OCI-LY3 (cell line): ENCODE measurements at regions not wholly inside any gene's neighbourhood (a gene's known extent, or its start where the extent isn't known, plus 50 kb on each side); places are given as distances from the start of the nearest gene placed in this dataset.

ENCODE experiments used
- H2AFZ ChIP-seq: fragments of 200-600, 300-600 bp; shearing (Covaris generic); 2 replicates; pipeline ENCODE4 v1.6.0; 2014; ENCODE audit warnings: antibody characterized with exemption, low read depth, low read length
- H3K27ac ChIP-seq: fragments of 200-600, 300-600 bp; sonication (generic); 2 replicates; pipeline ENCODE4 v1.5.1; 2014; ENCODE audit warnings: mild to moderate bottlenecking, low read length, moderate library complexity, mixed read lengths
- H3K27me3 ChIP-seq: fragments of 200-600, 300-600 bp; sonication (generic); 2 replicates; pipeline ENCODE4 v1.6.1; 2014; ENCODE audit warnings: low read depth, low read length, mixed read lengths
- H3K36me3 ChIP-seq: fragments of 200-600, 300-600 bp; sonication (generic); replicated peaks from 2 replicates; pipeline ENCODE3; 2014; ENCODE audit warnings: low read depth, low read length, mixed read lengths
- H3K4me1 ChIP-seq: fragments of 300-600, 200-600 bp; sonication (generic); 2 replicates; pipeline ENCODE4 v1.6.1; 2014; ENCODE audit warnings: low read length, mixed read lengths
- H3K4me2 ChIP-seq: fragments of 200-600, 300-600 bp; sonication (generic); 2 replicates; pipeline ENCODE4 v1.6.1; 2014; ENCODE audit warnings: low read length, mixed read lengths
- H3K4me3 ChIP-seq: fragments of 300-600, 200-600 bp; sonication (generic); 2 replicates; pipeline ENCODE4 v1.5.1; 2014; ENCODE audit warnings: antibody characterized with exemption, mild to moderate bottlenecking, low read length, moderate library complexity
- H3K79me2 ChIP-seq: fragments of 300-600, 200-600 bp; shearing (Covaris generic); 2 replicates; pipeline ENCODE4 v1.6.1; 2014; ENCODE audit warnings: mild to moderate bottlenecking, low read length, mixed read lengths
- H3K9ac ChIP-seq: fragments of 300-600, 200-600 bp; shearing (Covaris generic); 2 replicates; pipeline ENCODE4 v1.6.0; 2014; ENCODE audit warnings: mild to moderate bottlenecking, low read length, moderate library complexity
- H3K9me3 ChIP-seq: fragments of 200-600, 300-600 bp; shearing (Covaris generic); 2 replicates; pipeline ENCODE4 v1.6.1; 2014; ENCODE audit warnings: low read length, mixed read lengths; ENCODE audit not compliant: insufficient read depth
- H4K20me1 ChIP-seq: fragments of 200-600, 300-600 bp; sonication (generic); 2 replicates; pipeline ENCODE4 v1.6.1; 2016; ENCODE audit warnings: low read length, mixed read lengths; ENCODE audit not compliant: insufficient read depth
- EZH2phosphoT487 ChIP-seq: fragments of 200-600 bp; shearing (Covaris generic); IDR thresholded peaks from 2 replicates; pipeline ENCODE4 v1.6.1; 2018; ENCODE audit warnings: antibody characterized with exemption, mixed run types, low read depth
- TF ChIP-seq, protein P1 (sequence below): fragments of 200-600, 300-600 bp; sonication (generic); IDR thresholded peaks from 2 replicates; pipeline ENCODE4 v1.5.1; 2014; ENCODE audit warnings: antibody characterized with exemption, low read length, low read depth

DNA sequence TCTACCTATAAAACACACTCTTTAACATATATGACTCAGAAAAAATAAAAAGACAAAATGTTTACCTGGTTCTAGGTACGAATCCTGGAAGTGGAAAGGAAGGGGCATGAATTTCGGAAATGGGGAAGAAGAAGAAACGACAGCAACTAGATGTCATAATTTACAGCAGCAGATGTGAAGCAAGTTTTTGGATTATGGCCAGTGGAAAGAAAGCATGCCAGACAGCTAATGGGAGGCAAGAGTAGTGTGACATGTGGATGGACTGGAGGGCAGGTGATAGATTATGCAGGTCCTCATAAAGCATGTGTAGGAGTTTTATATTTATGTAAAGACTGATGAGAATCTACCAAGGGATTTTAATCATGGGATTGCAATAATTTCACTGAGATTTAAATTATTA is 279.0 kb upstream of the TACR3 start:
- Histone ChIP-seq H3K27ac (no peak overlapping the region), H3K4me1 (no peaks in the 10 kb centered on the region), H3K9me3 (no peaks in the 10 kb centered on the region), H3K4me2 (no peak overlapping the region), H2AFZ (no peak overlapping the region), H3K36me3 (no peaks in the 10 kb centered on the region), H3K4me3 (no peak overlapping the region), H4K20me1 (no peaks in the 10 kb centered on the region), H3K79me2 (no peaks in the 10 kb centered on the region), H3K27me3 (no peaks in the 10 kb centered on the region), H3K9ac (no peak overlapping the region)
- TF ChIP-seq EZH2phosphoT487: no peak
- TF ChIP-seq, protein P1, sequence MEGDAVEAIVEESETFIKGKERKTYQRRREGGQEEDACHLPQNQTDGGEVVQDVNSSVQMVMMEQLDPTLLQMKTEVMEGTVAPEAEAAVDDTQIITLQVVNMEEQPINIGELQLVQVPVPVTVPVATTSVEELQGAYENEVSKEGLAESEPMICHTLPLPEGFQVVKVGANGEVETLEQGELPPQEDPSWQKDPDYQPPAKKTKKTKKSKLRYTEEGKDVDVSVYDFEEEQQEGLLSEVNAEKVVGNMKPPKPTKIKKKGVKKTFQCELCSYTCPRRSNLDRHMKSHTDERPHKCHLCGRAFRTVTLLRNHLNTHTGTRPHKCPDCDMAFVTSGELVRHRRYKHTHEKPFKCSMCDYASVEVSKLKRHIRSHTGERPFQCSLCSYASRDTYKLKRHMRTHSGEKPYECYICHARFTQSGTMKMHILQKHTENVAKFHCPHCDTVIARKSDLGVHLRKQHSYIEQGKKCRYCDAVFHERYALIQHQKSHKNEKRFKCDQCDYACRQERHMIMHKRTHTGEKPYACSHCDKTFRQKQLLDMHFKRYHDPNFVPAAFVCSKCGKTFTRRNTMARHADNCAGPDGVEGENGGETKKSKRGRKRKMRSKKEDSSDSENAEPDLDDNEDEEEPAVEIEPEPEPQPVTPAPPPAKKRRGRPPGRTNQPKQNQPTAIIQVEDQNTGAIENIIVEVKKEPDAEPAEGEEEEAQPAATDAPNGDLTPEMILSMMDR: no peak

DNA sequence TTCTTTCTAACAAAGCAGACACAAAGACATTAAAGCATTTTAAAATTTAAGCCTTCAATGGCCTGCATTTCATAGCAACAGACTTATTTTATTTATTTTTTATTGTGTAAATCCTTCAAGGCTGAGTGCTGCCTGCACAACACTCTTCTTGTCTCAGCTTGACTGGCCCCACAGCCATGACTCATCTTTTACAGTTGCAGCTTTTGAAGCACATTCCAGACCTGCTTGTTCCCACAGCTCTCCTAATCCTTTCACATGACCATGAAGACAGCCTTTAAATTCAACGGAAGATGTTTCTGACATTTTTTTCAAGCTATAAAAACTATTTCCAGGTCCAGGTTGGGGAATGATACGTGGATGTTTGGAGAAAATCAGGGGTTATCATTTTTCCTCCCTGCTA is 276.9 kb upstream of the TACR3 start:
- Histone ChIP-seq H3K9ac (no peak overlapping the region), H3K27ac (no peak overlapping the region), H2AFZ (peak overlapping the region; percentile 47; the same call in 1 of the 2 replicates), H3K36me3 (no peaks in the 10 kb centered on the region), H3K9me3 (no peaks in the 10 kb centered on the region), H3K4me3 (no peak overlapping the region), H3K79me2 (no peaks in the 10 kb centered on the region), H3K4me1 (no peaks in the 10 kb centered on the region), H4K20me1 (no peaks in the 10 kb centered on the region), H3K27me3 (no peaks in the 10 kb centered on the region), H3K4me2 (no peak overlapping the region; the same call in 1 of the 2 replicates)
- TF ChIP-seq EZH2phosphoT487: no peak
- TF ChIP-seq, protein P1: no peak

GRCh38 chr4:103996064-103996463 is 276.3 kb upstream of the TACR3 start:
- H2AFZ ChIP-seq: peak overlapping the region; percentile 47; the same call in 1 of the 2 replicates
- H3K4me2 ChIP-seq: peak overlapping the region; percentile 37; the same call in 1 of the 2 replicates

DNA sequence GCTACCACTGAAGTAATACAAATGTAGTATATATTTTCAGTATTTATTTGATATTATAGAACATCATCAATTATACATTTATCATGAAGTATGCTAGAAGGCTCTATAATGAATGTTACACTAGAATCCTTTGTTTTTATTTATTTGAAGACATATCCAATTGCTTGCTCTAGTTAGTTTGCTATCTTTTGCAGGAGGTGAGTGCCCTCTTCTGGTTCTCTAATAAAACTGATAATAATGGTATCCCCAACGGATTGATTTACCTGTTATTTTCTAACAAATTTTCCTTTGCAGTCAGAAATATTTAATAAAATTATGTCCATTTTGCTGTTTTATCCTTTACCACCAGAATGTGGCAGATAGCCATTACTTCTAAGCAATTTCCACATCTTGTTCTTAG is 274.3 kb upstream of the TACR3 start:
- H3K27ac ChIP-seq: no peak overlapping the region
- H3K4me2 ChIP-seq: no peak overlapping the region
- no peak overlapping the region for H3K9ac ChIP-seq
- H2AFZ ChIP-seq: peak overlapping the region; percentile 30; the same call in 1 of the 2 replicates
- H3K79me2 ChIP-seq: no peaks in the 10 kb centered on the region
- no peaks in the 10 kb centered on the region for H4K20me1 ChIP-seq
- H3K4me3 ChIP-seq: no peak overlapping the region
- H3K27me3 ChIP-seq: no peaks in the 10 kb centered on the region
- no peaks in the 10 kb centered on the region for H3K4me1 ChIP-seq
- TF ChIP-seq, protein P1: peak; percentile 64
- no peak for TF ChIP-seq EZH2phosphoT487
- H3K9me3 ChIP-seq: no peaks in the 10 kb centered on the region
- H3K36me3 ChIP-seq: no peaks in the 10 kb centered on the region

More at GRCh38 chr4:103996064-103996463, 276.3 kb upstream of the TACR3 start:
- TF ChIP-seq EZH2phosphoT487: no peak
- TF ChIP-seq, protein P1: peak; percentile 47
- Histone ChIP-seq H3K27me3 (no peaks in the 10 kb centered on the region), H4K20me1 (no peaks in the 10 kb centered on the region), H3K79me2 (no peaks in the 10 kb centered on the region), H3K9me3 (no peaks in the 10 kb centered on the region), H3K27ac (no peak overlapping the region), H3K36me3 (no peaks in the 10 kb centered on the region), H3K9ac (no peak overlapping the region), H3K4me1 (no peaks in the 10 kb centered on the region), H3K4me3 (peak overlapping the region; percentile 26; the same call in 1 of the 2 replicates)
